Stomach (tissue), 4 donors: ENCODE measurements at regions not wholly inside any gene's neighbourhood (a gene's known extent, or its start where the extent isn't known, plus 50 kb on each side); places are given as distances from the start of the nearest gene placed in this dataset.

Experiments used
- POLR2A ChIP-seq, 4 donors: fragments of 450-650 bp; IDR thresholded peaks; one replicate each; pipeline ENCODE4 v1.6.1; 2016; ENCODE audit warnings: antibody characterized with exemption in 4 of 4, control low read depth in 2 of 4, mild to moderate bottlenecking in 1 of 4, moderate library complexity in 1 of 4
- TF ChIP-seq, protein P1 (sequence below), 7 experiments: fragments of 450-650 bp in 4 of 7; fragments of 200-600 bp in 3 of 7; sonication (generic) in 3 of 7; IDR thresholded peaks; one replicate each; pipeline ENCODE4 v1.5.1; 2016 to 2019; ENCODE audit warnings: antibody characterized with exemption in 7 of 7, control low read depth in 2 of 7, mild to moderate bottlenecking in 1 of 7

DNA sequence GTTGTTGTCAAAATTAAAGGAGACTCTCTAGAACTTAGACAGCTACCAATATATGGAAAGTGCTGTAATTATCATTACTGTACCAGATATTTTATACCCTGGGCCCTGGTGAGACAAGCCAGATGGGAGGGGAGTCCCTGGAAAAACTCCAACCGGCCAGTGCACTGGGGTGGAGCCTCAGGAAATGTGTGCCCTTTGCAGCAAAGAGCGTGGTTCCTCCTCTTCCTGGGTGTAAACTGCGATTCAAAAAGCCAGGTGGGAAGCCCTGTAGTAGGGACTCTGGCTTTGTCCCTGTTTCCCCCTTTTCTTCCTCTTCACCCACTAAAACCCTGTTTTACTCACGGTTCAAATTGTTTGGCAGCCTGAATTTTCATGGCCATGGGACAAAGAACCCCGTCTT lies 812.3 kb downstream of the PLA2G4A start:
- no peak for TF ChIP-seq POLR2A (IDR thresholded peaks at IDR 0.05)
- TF ChIP-seq, protein P1, sequence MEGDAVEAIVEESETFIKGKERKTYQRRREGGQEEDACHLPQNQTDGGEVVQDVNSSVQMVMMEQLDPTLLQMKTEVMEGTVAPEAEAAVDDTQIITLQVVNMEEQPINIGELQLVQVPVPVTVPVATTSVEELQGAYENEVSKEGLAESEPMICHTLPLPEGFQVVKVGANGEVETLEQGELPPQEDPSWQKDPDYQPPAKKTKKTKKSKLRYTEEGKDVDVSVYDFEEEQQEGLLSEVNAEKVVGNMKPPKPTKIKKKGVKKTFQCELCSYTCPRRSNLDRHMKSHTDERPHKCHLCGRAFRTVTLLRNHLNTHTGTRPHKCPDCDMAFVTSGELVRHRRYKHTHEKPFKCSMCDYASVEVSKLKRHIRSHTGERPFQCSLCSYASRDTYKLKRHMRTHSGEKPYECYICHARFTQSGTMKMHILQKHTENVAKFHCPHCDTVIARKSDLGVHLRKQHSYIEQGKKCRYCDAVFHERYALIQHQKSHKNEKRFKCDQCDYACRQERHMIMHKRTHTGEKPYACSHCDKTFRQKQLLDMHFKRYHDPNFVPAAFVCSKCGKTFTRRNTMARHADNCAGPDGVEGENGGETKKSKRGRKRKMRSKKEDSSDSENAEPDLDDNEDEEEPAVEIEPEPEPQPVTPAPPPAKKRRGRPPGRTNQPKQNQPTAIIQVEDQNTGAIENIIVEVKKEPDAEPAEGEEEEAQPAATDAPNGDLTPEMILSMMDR (IDR thresholded peaks at IDR 0.05), result no peak
